Tibial nerve (tissue), 4 donors: ENCODE measurements at regions not wholly inside any gene's neighbourhood (a gene's known extent, or its start where the extent isn't known, plus 50 kb on each side); places are given as distances from the start of the nearest gene placed in this dataset.

ENCODE experiments used
- EP300 ChIP-seq, 2 donors: sonication (generic); formaldehyde crosslinking; IDR thresholded peaks; one replicate each; pipeline ENCODE4 v1.6.1; 2017; ENCODE audit warnings: antibody characterized with exemption in 2 of 2, mild to moderate bottlenecking in 1 of 2
- POLR2A ChIP-seq, 2 donors: fragments of 450-650 bp; IDR thresholded peaks; one replicate each; pipeline ENCODE4 v1.6.1; 2017; ENCODE audit warnings: antibody characterized with exemption in 2 of 2, mild to moderate bottlenecking in 2 of 2, moderate library complexity in 2 of 2
- TF ChIP-seq, protein P1 (sequence below), 5 experiments: fragments of 200-600 bp in 3 of 5; fragments of 450-650 bp in 2 of 5; sonication (generic) in 3 of 5; IDR thresholded peaks; one replicate each; pipeline ENCODE4 v1.5.1; 2016 to 2019; ENCODE audit warnings: antibody characterized with exemption in 5 of 5, mild to moderate bottlenecking in 3 of 5, moderate library complexity in 2 of 5

DNA sequence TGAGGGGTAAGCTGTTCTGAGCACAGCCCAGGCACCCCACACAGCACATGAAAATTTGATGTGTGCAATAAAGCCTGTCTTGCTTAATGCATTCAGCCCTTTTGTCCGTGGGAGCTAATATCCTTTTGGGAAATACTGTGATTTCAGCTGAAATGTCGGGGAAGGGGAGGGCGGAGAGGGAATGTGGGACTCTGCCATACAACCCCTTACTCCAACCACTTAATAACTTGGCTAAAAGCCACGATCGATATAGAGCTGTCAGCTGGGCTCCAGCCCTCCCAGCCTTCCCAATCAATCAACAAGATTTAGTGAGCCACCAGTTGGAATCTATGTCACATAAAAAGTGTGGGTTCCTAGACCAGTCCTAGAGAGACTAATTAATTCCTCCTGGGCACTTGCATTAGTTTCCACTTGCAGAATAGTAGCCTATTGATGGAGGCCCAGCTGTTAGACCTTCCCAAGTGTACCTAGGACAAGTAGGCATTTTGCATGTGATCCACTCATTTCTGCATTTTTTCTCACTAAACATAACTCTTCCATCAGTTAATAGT lies 82.7 kb upstream of the PIRT start:
- TF ChIP-seq, protein P1, sequence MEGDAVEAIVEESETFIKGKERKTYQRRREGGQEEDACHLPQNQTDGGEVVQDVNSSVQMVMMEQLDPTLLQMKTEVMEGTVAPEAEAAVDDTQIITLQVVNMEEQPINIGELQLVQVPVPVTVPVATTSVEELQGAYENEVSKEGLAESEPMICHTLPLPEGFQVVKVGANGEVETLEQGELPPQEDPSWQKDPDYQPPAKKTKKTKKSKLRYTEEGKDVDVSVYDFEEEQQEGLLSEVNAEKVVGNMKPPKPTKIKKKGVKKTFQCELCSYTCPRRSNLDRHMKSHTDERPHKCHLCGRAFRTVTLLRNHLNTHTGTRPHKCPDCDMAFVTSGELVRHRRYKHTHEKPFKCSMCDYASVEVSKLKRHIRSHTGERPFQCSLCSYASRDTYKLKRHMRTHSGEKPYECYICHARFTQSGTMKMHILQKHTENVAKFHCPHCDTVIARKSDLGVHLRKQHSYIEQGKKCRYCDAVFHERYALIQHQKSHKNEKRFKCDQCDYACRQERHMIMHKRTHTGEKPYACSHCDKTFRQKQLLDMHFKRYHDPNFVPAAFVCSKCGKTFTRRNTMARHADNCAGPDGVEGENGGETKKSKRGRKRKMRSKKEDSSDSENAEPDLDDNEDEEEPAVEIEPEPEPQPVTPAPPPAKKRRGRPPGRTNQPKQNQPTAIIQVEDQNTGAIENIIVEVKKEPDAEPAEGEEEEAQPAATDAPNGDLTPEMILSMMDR (IDR thresholded peaks at IDR 0.05) = no peak
- no peak for TF ChIP-seq POLR2A (IDR thresholded peaks at IDR 0.05)
- TF ChIP-seq EP300 (IDR thresholded peaks at IDR 0.05) = no peak
